ENCODE measurements at regions not wholly inside any gene's neighbourhood (a gene's known extent, or its start where the extent isn't known, plus 50 kb on each side); places are given as distances from the start of the nearest gene placed in this dataset.

DNA sequence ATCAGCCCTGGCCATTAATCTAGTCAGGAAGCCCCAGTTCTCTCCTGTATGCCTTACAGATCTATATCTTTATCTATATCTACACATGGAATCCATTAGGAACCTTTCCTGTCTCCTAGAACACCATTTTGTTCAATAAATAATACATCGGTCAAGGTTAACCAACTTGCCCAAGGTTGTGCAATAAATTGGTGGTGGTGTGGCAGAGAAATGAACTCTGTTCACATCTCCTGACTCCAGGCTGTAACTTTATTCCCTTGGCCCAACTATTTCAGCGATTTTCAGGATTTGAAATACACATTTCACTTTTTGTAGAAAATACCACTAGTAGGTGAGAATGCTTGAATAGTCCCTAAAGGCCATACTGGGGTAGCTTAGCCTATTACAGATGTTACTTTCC lies 712.5 kb upstream of the FZD8 start:
- Histone ChIP-seq H3K9ac (ENCODE audit: low read depth, low read length) (no peak overlapping the region), H3K14ac (replicated peaks; ENCODE audit: low read depth, low read length) (no peak overlapping the region), H4K20me1 (ENCODE audit: insufficient read depth, low read length) (no peaks in the 10 kb centered on the region), H3K23ac (ENCODE audit: low read depth, low read length) (no peak overlapping the region), H3K4me2 (ENCODE audit: low read depth, low read length) (no peak overlapping the region), H3K56ac (ENCODE audit: extremely low read depth, insufficient read depth, low read length) (no peak overlapping the region), H2BK20ac (ENCODE audit: low read depth, low read length) (no peak overlapping the region), H2BK15ac (ENCODE audit: low read depth, low read length) (no peak overlapping the region), H2AFZ (replicated peaks; ENCODE audit: low read length, poor library complexity) (no peak overlapping the region), H3K4me3 (ENCODE audit: insufficient read depth, low read depth, low read length) (no peak overlapping the region), H3K4me1 (ENCODE audit: control insufficient read depth, insufficient read depth, low read length) (peaks cover 5% of the 10 kb centered on the region; the same call in 1 of the 2 replicates), H2AK9ac (replicated peaks; ENCODE audit: low read depth, low read length, poor library complexity) (no peak overlapping the region), H4K8ac (ENCODE audit: low read depth in 2 of 2, low read length in 2 of 2) (no peak overlapping the region), H3K4ac (ENCODE audit: low read depth, low read length) (no peak overlapping the region), H3K27ac (ENCODE audit: insufficient read depth, low read length) (no peak overlapping the region), H4K5ac (ENCODE audit: low read depth, low read length) (no peak overlapping the region), H3K36me3 (ENCODE audit: control insufficient read depth, insufficient read depth, low read length) (no peaks in the 10 kb centered on the region), H3K9me3 (ENCODE audit: control insufficient read depth, insufficient read depth, low read length) (no peaks in the 10 kb centered on the region), H2AK5ac (ENCODE audit: low read depth, low read length) (no peak overlapping the region), H3K9me1 (ENCODE audit: insufficient read depth, low read length) (no peaks in the 10 kb centered on the region), H3K18ac (ENCODE audit: low read depth, low read length) (no peak overlapping the region), H3K27me3 (ENCODE audit: control insufficient read depth, insufficient read depth, low read length) (no peaks in the 10 kb centered on the region), H3K79me1 (ENCODE audit: low read depth in 1 of 2, low read length in 2 of 2) (no peaks in the 10 kb centered on the region), H4K91ac (ENCODE audit: insufficient read depth, low read depth, low read length) (no peak overlapping the region), H2BK120ac (ENCODE audit: low read depth, low read length) (no peak overlapping the region), H2BK5ac (ENCODE audit: low read depth, low read length, poor library complexity, severe bottlenecking) (no peak overlapping the region)
- no peak for DNase-seq
- intact Hi-C loops (cut with micrococcal nuclease) (no loop called here), in situ Hi-C loops (cut with MboI; ENCODE audit: low sequenced_read_pairs) (no loop called here), dilution Hi-C loops (cut with HindIII; ENCODE audit: low sequenced_read_pairs, unreplicated experiment) (no loop called here)
- no peak for ATAC-seq (ENCODE audit: low read depth)
- WGBS, 2 experiments (ENCODE audit: extremely low coverage in 2 of 2, insufficient read length in 1 of 2) = no CpG with 5 or more reads among the region's 2 CpGs
- CTCF ChIA-PET = no interaction called here
- no peak for TF ChIP-seq MAZ (IDR thresholded peaks at IDR 0.05; ENCODE audit: borderline replicate concordance, low read depth, low read length)
- TF ChIP-seq SMC3 (IDR thresholded peaks at IDR 0.05; ENCODE audit: low read depth, low read length) = no peak
- no peak for TF ChIP-seq BHLHE40 (IDR thresholded peaks at IDR 0.05; ENCODE audit: low read depth, low read length)
- TF ChIP-seq MAFK (IDR thresholded peaks at IDR 0.05; ENCODE audit: low read depth, low read length) = no peak
- no peak for TF ChIP-seq NFE2L2 (IDR thresholded peaks at IDR 0.05; ENCODE audit: low read depth, low read length)
- TF ChIP-seq POLR2A (IDR thresholded peaks at IDR 0.05; ENCODE audit: low read depth, low read length) = no peak
- TF ChIP-seq, protein P1, sequence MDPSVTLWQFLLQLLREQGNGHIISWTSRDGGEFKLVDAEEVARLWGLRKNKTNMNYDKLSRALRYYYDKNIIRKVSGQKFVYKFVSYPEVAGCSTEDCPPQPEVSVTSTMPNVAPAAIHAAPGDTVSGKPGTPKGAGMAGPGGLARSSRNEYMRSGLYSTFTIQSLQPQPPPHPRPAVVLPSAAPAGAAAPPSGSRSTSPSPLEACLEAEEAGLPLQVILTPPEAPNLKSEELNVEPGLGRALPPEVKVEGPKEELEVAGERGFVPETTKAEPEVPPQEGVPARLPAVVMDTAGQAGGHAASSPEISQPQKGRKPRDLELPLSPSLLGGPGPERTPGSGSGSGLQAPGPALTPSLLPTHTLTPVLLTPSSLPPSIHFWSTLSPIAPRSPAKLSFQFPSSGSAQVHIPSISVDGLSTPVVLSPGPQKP (IDR thresholded peaks at IDR 0.05; ENCODE audit: borderline replicate concordance, low read depth, low read length) = no peak
- peak; percentile 46; the same call in 1 of the 2 replicates for TF ChIP-seq CEBPB (IDR thresholded peaks at IDR 0.05; ENCODE audit: low read depth, low read length)
- no peak for TF ChIP-seq FOS (IDR thresholded peaks at IDR 0.05; ENCODE audit: low read depth, low read length)
- BruUV-seq (replicated peaks) = no TSS peak
- POLR2A ChIA-PET (ENCODE audit: unreplicated experiment) = no interaction called here

Data from IMR-90 (cell line).